PFSK-1 (cell line): ENCODE measurements at regions not wholly inside any gene's neighbourhood (a gene's known extent, or its start where the extent isn't known, plus 50 kb on each side); places are given as distances from the start of the nearest gene placed in this dataset.

Experiments
- POLR2AphosphoS5 ChIP-seq: IDR thresholded peaks from 2 replicates; pipeline ENCODE4 v1.6.1; 2012; ENCODE audit warnings: low read depth, mild to moderate bottlenecking, control low read depth, low read length, moderate library complexity
- TAF1 ChIP-seq: IDR thresholded peaks from 2 replicates; pipeline ENCODE4 v1.6.1; 2012; ENCODE audit warnings: low read length, control low read depth, borderline replicate concordance; ENCODE audit not compliant: insufficient read depth

- TF ChIP-seq TAF1 (no peak), POLR2AphosphoS5 (no peak)
Observed at GRCh38 chr6:144935661-144936060, 650.5 kb downstream of the UTRN start.
